ENCODE measurements at regions not wholly inside any gene's neighbourhood (a gene's known extent, or its start where the extent isn't known, plus 50 kb on each side); places are given as distances from the start of the nearest gene placed in this dataset.

GRCh38 chr19:31626941-31627340, 277.7 kb upstream of the TSHZ3 start:
- Mint-ChIP-seq H3K27ac (no peak overlapping the region), H3K36me3 (no peaks in the 10 kb centered on the region), H3K4me3 (no peak overlapping the region), H3K4me1 (no peaks in the 10 kb centered on the region), H3K27me3 (no peaks in the 10 kb centered on the region), H3K9me3 (peaks cover 0 to 8% (median 2%) of the 10 kb centered on the region in 7 donors)
- DNase-seq (no peak), ATAC-seq (ENCODE audit: low read depth in 2 of 2) (no peak)

GRCh38 chr19:31627620-31628365, 278.6 kb upstream of the TSHZ3 start:
- Mint-ChIP-seq H3K4me1 (no peaks in the 10 kb centered on the region), H3K36me3 (no peaks in the 10 kb centered on the region)

GRCh38 chr19:31629579-31630363, 280.5 kb upstream of the TSHZ3 start:
- H3K9me3 Mint-ChIP-seq: peaks cover 0 to 8% (median 0%) of the 10 kb centered on the region in 7 donors
- H3K27ac Mint-ChIP-seq: no peak overlapping the region
- H3K36me3 Mint-ChIP-seq: no peaks in the 10 kb centered on the region
- ATAC-seq (ENCODE audit: low read depth in 2 of 2) (no peak), DNase-seq (no peak)
- no peaks in the 10 kb centered on the region for H3K27me3 Mint-ChIP-seq
- no peak overlapping the region for H3K4me3 Mint-ChIP-seq
- H3K4me1 Mint-ChIP-seq: no peaks in the 10 kb centered on the region

More at GRCh38 chr19:31627620-31628365, 278.6 kb upstream of the TSHZ3 start:
- H3K4me3 Mint-ChIP-seq: no peak overlapping the region
- no peak for ATAC-seq (ENCODE audit: low read depth in 2 of 2)
- no peaks in the 10 kb centered on the region for H3K27me3 Mint-ChIP-seq
- H3K27ac Mint-ChIP-seq: peak overlapping the region in 1 of 6 donors; percentile 21
- peaks cover 0 to 5% (median 0%) of the 10 kb centered on the region in 7 donors for H3K9me3 Mint-ChIP-seq
- no peak for DNase-seq

- peak overlapping the region in 2 of 6 donors; percentile 3 to 25 for H3K27ac Mint-ChIP-seq
- no peaks in the 10 kb centered on the region for H3K4me1 Mint-ChIP-seq
- DNase-seq (no peak), ATAC-seq (ENCODE audit: low read depth in 2 of 2) (no peak)
- peaks cover 0 to 3% (median 0%) of the 10 kb centered on the region in 7 donors for H3K9me3 Mint-ChIP-seq
- peak overlapping the region in 1 of 8 donors; percentile 26 for H3K4me3 Mint-ChIP-seq
- H3K36me3 Mint-ChIP-seq: no peaks in the 10 kb centered on the region
- peaks cover 0 to 4% (median 0%) of the 10 kb centered on the region in 3 donors for H3K27me3 Mint-ChIP-seq
Measured at GRCh38 chr19:31633014-31633413, 283.8 kb upstream of the TSHZ3 start.

- Mint-ChIP-seq H3K9me3 (peaks cover 0 to 13% (median 2%) of the 10 kb centered on the region in 7 donors), H3K36me3 (peaks cover 0 to 8% of the 10 kb centered on the region in 2 donors), H3K27me3 (peaks cover 4 to 11% (median 6%) of the 10 kb centered on the region in 3 donors), H3K4me3 (no peak overlapping the region), H3K4me1 (peaks cover 0 to 3% (median 0%) of the 10 kb centered on the region in 3 donors), H3K27ac (no peak overlapping the region)
- DNase-seq (no peak), ATAC-seq (ENCODE audit: low read depth in 2 of 2) (no peak)
Measured at GRCh38 chr19:31639306-31639705, 290.1 kb upstream of the TSHZ3 start.

- Mint-ChIP-seq H3K27ac (no peak overlapping the region), H3K9me3 (peaks cover 5 to 25% (median 8%) of the 10 kb centered on the region in 7 donors), H3K4me1 (peaks cover 0 to 3% (median 0%) of the 10 kb centered on the region in 3 donors), H3K4me3 (no peak overlapping the region), H3K27me3 (peaks cover 3 to 11% (median 6%) of the 10 kb centered on the region in 3 donors), H3K36me3 (peaks cover 0 to 8% of the 10 kb centered on the region in 2 donors)
- ATAC-seq (ENCODE audit: low read depth in 2 of 2) (no peak), DNase-seq (no peak)
Measured at GRCh38 chr19:31641591-31641990, 292.4 kb upstream of the TSHZ3 start.

- Mint-ChIP-seq H3K9me3 (peaks cover 5 to 15% (median 11%) of the 10 kb centered on the region in 7 donors), H3K4me3 (no peak overlapping the region), H3K27me3 (no peaks in the 10 kb centered on the region), H3K4me1 (no peaks in the 10 kb centered on the region), H3K27ac (no peak overlapping the region), H3K36me3 (no peaks in the 10 kb centered on the region)
- ATAC-seq (ENCODE audit: low read depth in 2 of 2) (no peak), DNase-seq (no peak)
Measured at GRCh38 chr19:31648347-31648746, 299.1 kb upstream of the TSHZ3 start.

GRCh38 chr19:31656507-31656906, 307.3 kb upstream of the TSHZ3 start:
- H3K27me3 Mint-ChIP-seq: no peaks in the 10 kb centered on the region
- H3K4me1 Mint-ChIP-seq: no peaks in the 10 kb centered on the region
- peaks cover 2 to 10% (median 5%) of the 10 kb centered on the region in 7 donors for H3K9me3 Mint-ChIP-seq
- no peak for DNase-seq
- ATAC-seq (ENCODE audit: low read depth in 2 of 2): no peak
- no peak overlapping the region for H3K27ac Mint-ChIP-seq
- no peaks in the 10 kb centered on the region for H3K36me3 Mint-ChIP-seq
- no peak overlapping the region for H3K4me3 Mint-ChIP-seq

- DNase-seq: no peak
- H3K27ac Mint-ChIP-seq: no peak overlapping the region
- peaks cover 0 to 13% (median 2%) of the 10 kb centered on the region in 7 donors for H3K9me3 Mint-ChIP-seq
- H3K27me3 Mint-ChIP-seq: no peaks in the 10 kb centered on the region
- no peak for ATAC-seq (ENCODE audit: low read depth in 2 of 2)
- H3K4me3 Mint-ChIP-seq: no peak overlapping the region
- no peaks in the 10 kb centered on the region for H3K36me3 Mint-ChIP-seq
- no peaks in the 10 kb centered on the region for H3K4me1 Mint-ChIP-seq
Measured at GRCh38 chr19:31658993-31659896, 310.0 kb upstream of the TSHZ3 start.

GRCh38 chr19:31659897-31660210, 310.6 kb upstream of the TSHZ3 start:
- no peak overlapping the region for H3K4me3 Mint-ChIP-seq
- no peak overlapping the region for H3K27ac Mint-ChIP-seq
- no peaks in the 10 kb centered on the region for H3K36me3 Mint-ChIP-seq
- no peaks in the 10 kb centered on the region for H3K4me1 Mint-ChIP-seq
- ATAC-seq (ENCODE audit: low read depth in 2 of 2) (no peak), DNase-seq (no peak)
- no peaks in the 10 kb centered on the region for H3K27me3 Mint-ChIP-seq
- H3K9me3 Mint-ChIP-seq: peaks cover 0 to 9% (median 2%) of the 10 kb centered on the region in 7 donors

GRCh38 chr19:31664096-31664495, 314.9 kb upstream of the TSHZ3 start:
- no peaks in the 10 kb centered on the region for H3K4me1 Mint-ChIP-seq
- no peak overlapping the region for H3K4me3 Mint-ChIP-seq
- DNase-seq (no peak), ATAC-seq (ENCODE audit: low read depth in 2 of 2) (no peak)
- no peaks in the 10 kb centered on the region for H3K27me3 Mint-ChIP-seq
- no peak overlapping the region for H3K27ac Mint-ChIP-seq
- H3K9me3 Mint-ChIP-seq: peaks cover 0 to 4% (median 2%) of the 10 kb centered on the region in 7 donors
- no peaks in the 10 kb centered on the region for H3K36me3 Mint-ChIP-seq

GRCh38 chr19:31664997-31665396, 315.8 kb upstream of the TSHZ3 start:
- H3K27ac Mint-ChIP-seq: no peak overlapping the region
- no peaks in the 10 kb centered on the region for H3K36me3 Mint-ChIP-seq
- no peak for DNase-seq
- H3K9me3 Mint-ChIP-seq: peaks cover 0 to 4% (median 2%) of the 10 kb centered on the region in 7 donors
- no peak for ATAC-seq (ENCODE audit: low read depth in 2 of 2)
- H3K27me3 Mint-ChIP-seq: no peaks in the 10 kb centered on the region
- H3K4me3 Mint-ChIP-seq: no peak overlapping the region
- H3K4me1 Mint-ChIP-seq: no peaks in the 10 kb centered on the region

GRCh38 chr19:31666126-31666525, 316.9 kb upstream of the TSHZ3 start:
- H3K9me3 Mint-ChIP-seq: peaks cover 0 to 2% (median 0%) of the 10 kb centered on the region in 7 donors
- H3K4me3 Mint-ChIP-seq: no peak overlapping the region
- ATAC-seq (ENCODE audit: low read depth in 2 of 2) (no peak), DNase-seq (no peak)
- H3K27ac Mint-ChIP-seq: no peak overlapping the region
- no peaks in the 10 kb centered on the region for H3K27me3 Mint-ChIP-seq
- no peaks in the 10 kb centered on the region for H3K4me1 Mint-ChIP-seq
- H3K36me3 Mint-ChIP-seq: no peaks in the 10 kb centered on the region
